ENCODE measurements at regions not wholly inside any gene's neighbourhood (a gene's known extent, or its start where the extent isn't known, plus 50 kb on each side); places are given as distances from the start of the nearest gene placed in this dataset.

DNA sequence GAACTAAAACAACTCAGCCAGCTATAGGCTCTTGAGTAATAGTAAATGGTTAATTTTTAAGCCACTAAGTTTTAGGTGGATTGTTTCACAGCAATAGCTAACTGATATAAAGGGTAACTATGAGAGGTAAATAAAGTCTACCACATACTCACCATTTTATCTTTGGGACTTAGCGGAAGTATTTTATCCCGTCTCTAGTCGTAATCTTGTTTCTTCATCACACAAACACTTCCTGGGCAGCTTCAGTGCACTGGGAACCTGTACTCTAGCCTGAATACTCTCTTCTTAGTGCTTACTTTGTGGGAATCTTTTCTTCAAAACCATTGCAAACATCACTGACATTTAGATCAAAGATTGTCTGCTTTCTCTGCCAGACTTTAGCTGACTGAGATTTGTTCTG is 360.5 kb downstream of the EPHA4 start:
- H3K36me3 ChIP-seq (ENCODE audit: control insufficient read depth in 2 of 3, insufficient read depth in 3 of 3, low read length in 3 of 3) = no peaks in the 10 kb centered on the region
- H3K27me3 ChIP-seq (ENCODE audit: control insufficient read depth, insufficient read depth, low read length) = no peaks in the 10 kb centered on the region
- no peaks in the 10 kb centered on the region for H3K9me3 ChIP-seq (ENCODE audit: control insufficient read depth in 2 of 3, insufficient read depth in 1 of 3, low read length in 3 of 3)
- FAIRE-seq (no peak), DNase-seq (no peak)
- H3K4me3 ChIP-seq (ENCODE audit: low read length in 3 of 3) = no peak overlapping the region
- no peak overlapping the region for H3K27ac ChIP-seq (ENCODE audit: low read depth in 2 of 2, low read length in 2 of 2)
- H3K9ac ChIP-seq (ENCODE audit: low read length in 3 of 3) = no peak overlapping the region
- TF ChIP-seq, protein P1, sequence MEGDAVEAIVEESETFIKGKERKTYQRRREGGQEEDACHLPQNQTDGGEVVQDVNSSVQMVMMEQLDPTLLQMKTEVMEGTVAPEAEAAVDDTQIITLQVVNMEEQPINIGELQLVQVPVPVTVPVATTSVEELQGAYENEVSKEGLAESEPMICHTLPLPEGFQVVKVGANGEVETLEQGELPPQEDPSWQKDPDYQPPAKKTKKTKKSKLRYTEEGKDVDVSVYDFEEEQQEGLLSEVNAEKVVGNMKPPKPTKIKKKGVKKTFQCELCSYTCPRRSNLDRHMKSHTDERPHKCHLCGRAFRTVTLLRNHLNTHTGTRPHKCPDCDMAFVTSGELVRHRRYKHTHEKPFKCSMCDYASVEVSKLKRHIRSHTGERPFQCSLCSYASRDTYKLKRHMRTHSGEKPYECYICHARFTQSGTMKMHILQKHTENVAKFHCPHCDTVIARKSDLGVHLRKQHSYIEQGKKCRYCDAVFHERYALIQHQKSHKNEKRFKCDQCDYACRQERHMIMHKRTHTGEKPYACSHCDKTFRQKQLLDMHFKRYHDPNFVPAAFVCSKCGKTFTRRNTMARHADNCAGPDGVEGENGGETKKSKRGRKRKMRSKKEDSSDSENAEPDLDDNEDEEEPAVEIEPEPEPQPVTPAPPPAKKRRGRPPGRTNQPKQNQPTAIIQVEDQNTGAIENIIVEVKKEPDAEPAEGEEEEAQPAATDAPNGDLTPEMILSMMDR (IDR thresholded peaks at IDR 0.05; ENCODE audit: borderline replicate concordance, extremely low read depth, insufficient read depth) = no peak
- intact Hi-C loops (cut with DNase I) = no loop called here
- no peaks in the 10 kb centered on the region for H3K4me1 ChIP-seq (ENCODE audit: control insufficient read depth in 2 of 3, insufficient read depth in 2 of 3, low read depth in 1 of 3, low read length in 3 of 3)

DNA sequence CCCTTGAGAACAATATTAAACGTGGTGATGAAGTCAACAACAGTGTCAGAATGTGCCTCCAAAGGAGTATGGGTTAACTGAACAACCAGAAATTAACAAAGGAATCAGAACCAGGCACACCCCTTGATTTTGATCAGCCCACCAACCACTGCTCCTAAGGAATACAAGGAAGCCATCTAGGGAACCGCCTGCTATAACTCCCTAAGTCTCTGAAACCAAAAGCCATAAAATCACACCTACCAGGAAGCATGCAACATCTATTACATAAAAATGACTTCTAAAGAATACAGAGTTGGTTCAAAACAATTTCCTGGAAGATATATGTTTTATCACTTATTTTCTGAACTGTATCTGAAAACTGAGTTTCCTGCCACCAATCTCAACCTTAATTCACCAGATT is 360.0 kb downstream of the EPHA4 start:
- TF ChIP-seq, protein P1 (IDR thresholded peaks at IDR 0.05; ENCODE audit: borderline replicate concordance, extremely low read depth, insufficient read depth) = no peak
- Histone ChIP-seq H3K36me3 (ENCODE audit: control insufficient read depth in 2 of 3, insufficient read depth in 3 of 3, low read length in 3 of 3) (no peaks in the 10 kb centered on the region), H3K9ac (ENCODE audit: low read length in 3 of 3) (no peak overlapping the region), H3K27ac (ENCODE audit: low read depth in 2 of 2, low read length in 2 of 2) (no peak overlapping the region), H3K4me1 (ENCODE audit: control insufficient read depth in 2 of 3, insufficient read depth in 2 of 3, low read depth in 1 of 3, low read length in 3 of 3) (no peaks in the 10 kb centered on the region), H3K4me3 (ENCODE audit: low read length in 3 of 3) (no peak overlapping the region), H3K9me3 (ENCODE audit: control insufficient read depth in 2 of 3, insufficient read depth in 1 of 3, low read length in 3 of 3) (no peaks in the 10 kb centered on the region), H3K27me3 (ENCODE audit: control insufficient read depth, insufficient read depth, low read length) (no peaks in the 10 kb centered on the region)
- DNase-seq = no peak
- no peak for FAIRE-seq
- intact Hi-C loops (cut with DNase I) = no loop called here

DNA sequence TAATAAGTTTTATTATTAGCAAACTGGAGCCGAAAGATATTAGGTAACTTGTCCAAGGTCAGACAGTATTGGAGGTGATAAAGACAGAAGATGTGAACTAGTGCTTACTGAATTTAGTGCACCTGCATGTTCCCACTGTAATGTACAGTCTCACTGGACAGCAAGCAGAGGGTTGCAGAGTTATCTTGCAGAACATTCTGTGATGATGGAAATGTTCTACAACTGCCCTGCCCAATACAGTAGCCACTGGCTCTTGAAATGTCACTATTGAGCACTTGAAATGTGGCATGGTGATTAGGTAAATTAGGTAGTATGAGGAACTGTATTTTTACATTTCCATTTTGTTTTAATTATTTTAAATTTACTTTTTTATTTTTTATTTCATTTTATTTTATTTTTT is 356.6 kb downstream of the EPHA4 start:
- intact Hi-C loops (cut with DNase I) = no loop called here
- Histone ChIP-seq H3K4me3 (ENCODE audit: low read length in 3 of 3) (no peak overlapping the region), H3K4me1 (ENCODE audit: control insufficient read depth in 2 of 3, insufficient read depth in 2 of 3, low read depth in 1 of 3, low read length in 3 of 3) (no peaks in the 10 kb centered on the region), H3K27ac (ENCODE audit: low read depth in 2 of 2, low read length in 2 of 2) (no peak overlapping the region), H3K27me3 (ENCODE audit: control insufficient read depth, insufficient read depth, low read length) (no peaks in the 10 kb centered on the region), H3K9ac (ENCODE audit: low read length in 3 of 3) (no peak overlapping the region), H3K9me3 (ENCODE audit: control insufficient read depth in 2 of 3, insufficient read depth in 1 of 3, low read length in 3 of 3) (no peaks in the 10 kb centered on the region), H3K36me3 (ENCODE audit: control insufficient read depth in 2 of 3, insufficient read depth in 3 of 3, low read length in 3 of 3) (no peaks in the 10 kb centered on the region)
- FAIRE-seq (no peak), DNase-seq (no peak)
- TF ChIP-seq, protein P1 (IDR thresholded peaks at IDR 0.05; ENCODE audit: borderline replicate concordance, extremely low read depth, insufficient read depth) = no peak

DNA sequence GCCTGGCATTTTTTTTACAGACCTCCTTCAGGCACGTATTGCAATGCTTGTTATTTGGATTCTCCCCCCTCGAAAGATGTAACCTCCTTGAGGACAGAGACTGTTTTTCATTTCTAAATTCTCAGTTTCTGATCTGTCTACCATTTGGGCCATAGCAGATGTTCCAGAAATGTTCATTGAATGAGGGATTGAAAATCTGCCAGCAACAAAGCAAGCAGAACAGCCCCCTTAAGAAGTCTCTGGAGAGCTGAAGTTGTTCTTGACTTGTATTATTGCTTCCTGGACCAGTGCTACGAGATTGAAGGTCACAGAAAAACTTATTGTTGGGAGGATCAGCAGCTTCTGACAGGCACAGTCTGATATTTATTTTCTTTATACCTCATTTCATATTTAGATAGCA is 355.5 kb downstream of the EPHA4 start:
- no peak for DNase-seq
- Histone ChIP-seq H3K27me3 (ENCODE audit: control insufficient read depth, insufficient read depth, low read length) (no peaks in the 10 kb centered on the region), H3K36me3 (ENCODE audit: control insufficient read depth in 2 of 3, insufficient read depth in 3 of 3, low read length in 3 of 3) (no peaks in the 10 kb centered on the region), H3K9me3 (ENCODE audit: control insufficient read depth in 2 of 3, insufficient read depth in 1 of 3, low read length in 3 of 3) (no peaks in the 10 kb centered on the region), H3K27ac (ENCODE audit: low read depth in 2 of 2, low read length in 2 of 2) (no peak overlapping the region), H3K9ac (ENCODE audit: low read length in 3 of 3) (no peak overlapping the region), H3K4me1 (ENCODE audit: control insufficient read depth in 2 of 3, insufficient read depth in 2 of 3, low read depth in 1 of 3, low read length in 3 of 3) (no peaks in the 10 kb centered on the region), H3K4me3 (ENCODE audit: low read length in 3 of 3) (no peak overlapping the region)
- no peak for FAIRE-seq
- intact Hi-C loops (cut with DNase I) = no loop called here
- TF ChIP-seq, protein P1 (IDR thresholded peaks at IDR 0.05; ENCODE audit: borderline replicate concordance, extremely low read depth, insufficient read depth) = no peak

All from kidney (tissue), 13 donors.